Sciatic nerve (tissue), 2 donors: ENCODE measurements at regions not wholly inside any gene's neighbourhood (a gene's known extent, or its start where the extent isn't known, plus 50 kb on each side); places are given as distances from the start of the nearest gene placed in this dataset.
A peak's percentile ranks its signal among the peaks of the same experiment; 100 is the strongest.

Experiments used
- ATAC-seq: fragments of 200-7000 bp; cut with Tn5 transposase; one replicate; pipeline ENCODE4 v1.9.1; 2020; ENCODE audit warnings: mild to moderate bottlenecking, moderate library complexity
- DNase-seq: peaks from one replicate; pipeline ENCODE4 v3.0.0-alpha.2; 2020; ENCODE audit warnings: low spot score
- intact Hi-C: fragments of 100-400 bp; cut with DNase I; formaldehyde crosslinking; loops from one replicate; pipeline ENCODE4 v1.14.2; 2022
- donor health status: DM: no; HTN: no; CAD: no.
- donor health status: DM: no; HTN: no; CAD: no.

GRCh38 chr2:241941691-241942301, 72.3 kb downstream of the RTP5 start:
- intact Hi-C loops = no loop called here
- peak; percentile 90 for ATAC-seq
- peak; percentile 59 for DNase-seq

- intact Hi-C loops = no loop called here
- DNase-seq (peak; percentile 32), ATAC-seq (no peak)
These were observed 73.1 kb downstream of the RTP5 start for GRCh38 chr2:241942416-241943208.

- intact Hi-C loops = no loop called here
- DNase-seq (peak; percentile 47), ATAC-seq (no peak)
These were observed 73.8 kb downstream of the RTP5 start for GRCh38 chr2:241943209-241943850.

- intact Hi-C loops = no loop called here
- no peak for ATAC-seq
- peak; percentile 39 for DNase-seq
These were observed 74.5 kb downstream of the RTP5 start for GRCh38 chr2:241943961-241944575.

GRCh38 chr2:241944821-241945220, 75.3 kb downstream of the RTP5 start:
- DNase-seq = peak; percentile 50
- ATAC-seq = no peak
- intact Hi-C loops = no loop called here

GRCh38 chr2:241945311-241945710, 75.8 kb downstream of the RTP5 start:
- DNase-seq = peak; percentile 47
- ATAC-seq = no peak
- intact Hi-C loops = no loop called here

- ATAC-seq = no peak
- DNase-seq = peak; percentile 38
- intact Hi-C loops = no loop called here
These were observed 76.3 kb downstream of the RTP5 start for GRCh38 chr2:241945803-241946202.

GRCh38 chr2:241946306-241947003, 76.9 kb downstream of the RTP5 start:
- ATAC-seq = no peak
- intact Hi-C loops = no loop called here
- DNase-seq = peak; percentile 42

GRCh38 chr2:241947004-241947350, 77.4 kb downstream of the RTP5 start:
- intact Hi-C loops = no loop called here
- no peak for ATAC-seq
- DNase-seq = peak; percentile 54

GRCh38 chr2:241947401-241947800, 77.9 kb downstream of the RTP5 start:
- DNase-seq (peak; percentile 39), ATAC-seq (no peak)
- intact Hi-C loops = no loop called here

GRCh38 chr2:241947876-241948275, 78.3 kb downstream of the RTP5 start:
- DNase-seq = peak; percentile 54
- intact Hi-C loops = no loop called here
- ATAC-seq = no peak

- DNase-seq = no peak
- ATAC-seq = no peak
- intact Hi-C loops = no loop called here
These were observed 78.9 kb downstream of the RTP5 start for GRCh38 chr2:241948299-241948897.

GRCh38 chr2:241948901-241949735, 79.6 kb downstream of the RTP5 start:
- DNase-seq = peak; percentile 57
- no peak for ATAC-seq
- intact Hi-C loops = no loop called here

GRCh38 chr2:241949736-241950412, 80.3 kb downstream of the RTP5 start:
- intact Hi-C loops = no loop called here
- peak; percentile 35 for DNase-seq
- ATAC-seq = no peak

GRCh38 chr2:241950413-241951315, 81.1 kb downstream of the RTP5 start:
- DNase-seq = peak; percentile 93
- intact Hi-C loops = no loop called here
- peak; percentile 81 for ATAC-seq

GRCh38 chr2:241951316-241951700, 81.8 kb downstream of the RTP5 start:
- intact Hi-C loops = no loop called here
- ATAC-seq = no peak
- no peak for DNase-seq

GRCh38 chr2:241951920-241952319, 82.4 kb downstream of the RTP5 start:
- DNase-seq (peak; percentile 27), ATAC-seq (no peak)
- intact Hi-C loops = no loop called here
